ENCODE measurements at regions not wholly inside any gene's neighbourhood (a gene's known extent, or its start where the extent isn't known, plus 50 kb on each side); places are given as distances from the start of the nearest gene placed in this dataset.
"Not testable (repeated sequence)": the region's sequence is repeated elsewhere in the genome, so short reads cannot be mapped to it uniquely, and the experiment has no call there.

GRCh38 chr12:126038434-126038833, 973.2 kb downstream of the AACS start:
- no peak for DNase-seq

GRCh38 chr12:126040307-126040706, 975.1 kb downstream of the AACS start:
- DNase-seq = no peak

DNA sequence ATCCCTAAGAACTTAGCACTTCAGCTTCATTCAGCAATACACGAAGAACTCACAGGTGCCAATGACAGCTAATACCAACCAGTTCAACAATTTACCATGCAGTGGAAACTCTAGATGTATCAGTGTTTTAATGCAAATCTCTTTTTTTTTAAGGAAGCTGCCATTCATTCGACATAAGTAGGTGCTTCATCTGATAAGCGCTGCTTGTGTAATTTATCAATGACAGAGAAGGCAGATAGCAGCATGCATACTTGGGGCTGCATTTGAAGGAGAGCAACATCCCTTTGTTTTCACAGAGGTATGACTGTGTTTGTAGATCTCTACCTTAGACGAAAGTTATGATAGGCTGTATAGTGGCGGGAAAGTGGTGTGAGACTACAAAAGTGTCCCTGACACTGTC, 977.1 kb downstream of the AACS start:
- DNase-seq = no peak

- not testable (repeated sequence) for DNase-seq
Observed at GRCh38 chr12:126049501-126049900, 984.3 kb downstream of the AACS start.

DNA sequence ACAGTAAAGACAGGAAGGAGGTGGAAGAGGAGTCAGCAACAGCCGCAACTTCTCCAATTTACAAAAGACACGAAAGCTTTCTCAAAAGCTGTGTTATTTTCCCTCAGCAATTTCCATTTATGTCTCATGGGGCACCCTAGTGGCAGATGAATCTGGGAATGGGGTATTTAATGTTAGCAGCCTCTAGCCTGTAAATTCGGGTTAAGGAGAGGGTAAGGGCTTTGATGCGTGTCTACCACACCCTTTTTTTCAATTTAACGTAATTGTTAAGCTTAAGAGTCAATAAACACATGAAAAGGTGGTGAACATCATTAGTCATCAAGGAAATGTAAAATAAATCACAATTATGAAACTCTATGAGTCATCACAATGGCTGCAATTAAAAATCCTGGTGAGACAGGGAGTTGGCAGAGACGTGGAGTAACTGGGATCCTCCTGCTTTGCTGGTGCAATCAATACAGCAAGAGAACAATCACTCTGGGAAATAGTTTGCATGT, 986.4 kb downstream of the AACS start:
- no peak for DNase-seq

- DNase-seq = no peak
Observed at GRCh38 chr12:126055521-126055920, 990.3 kb downstream of the AACS start.

DNA sequence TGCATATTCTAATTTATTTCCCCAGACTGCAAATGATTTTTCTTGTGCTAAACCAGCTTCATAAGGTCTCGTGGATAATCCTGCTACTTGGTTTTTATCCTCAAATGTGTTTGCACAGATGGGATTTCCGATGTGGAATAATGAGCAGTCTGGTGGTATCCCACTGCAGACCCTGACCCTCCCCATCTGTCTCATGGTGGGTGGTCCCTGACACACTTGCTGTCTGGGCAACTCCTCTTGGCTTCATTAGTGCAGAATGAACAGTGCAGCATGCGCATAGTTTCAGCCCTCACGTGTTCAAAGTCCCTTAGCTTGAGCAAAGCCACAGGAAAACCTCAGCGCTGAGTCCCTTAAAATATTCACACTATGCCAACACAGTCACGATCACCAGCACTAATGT, 996.5 kb downstream of the AACS start:
- DNase-seq = no peak

- no peak for DNase-seq
Observed at GRCh38 chr12:126064028-126064427, 998.8 kb downstream of the AACS start.

- DNase-seq = no peak
Observed at GRCh38 chr12:126067626-126068329, 1002.5 kb downstream of the AACS start.

- DNase-seq = peak; percentile 44
Observed at GRCh38 chr12:126069549-126070165, 1004.4 kb downstream of the AACS start.

DNA sequence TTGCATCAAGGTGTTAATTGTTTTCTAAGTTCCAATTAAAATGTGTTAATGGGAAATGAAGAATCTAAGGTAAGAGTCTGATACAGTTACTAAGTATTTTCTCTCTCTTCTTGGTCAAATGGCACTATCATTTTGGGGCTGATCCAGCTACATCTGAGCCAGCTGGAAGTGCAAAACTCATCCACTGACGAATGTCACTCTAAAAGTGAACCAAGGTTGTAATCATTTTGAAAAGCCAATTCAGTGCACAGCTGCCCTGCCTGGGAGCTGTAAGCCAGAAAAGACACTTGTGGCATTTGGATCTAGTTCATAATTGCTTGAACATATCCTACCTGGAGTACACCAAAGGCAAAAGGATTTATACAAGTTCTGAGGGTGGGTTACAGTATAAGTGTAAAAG, 1011.3 kb downstream of the AACS start:
- DNase-seq = no peak

DNA sequence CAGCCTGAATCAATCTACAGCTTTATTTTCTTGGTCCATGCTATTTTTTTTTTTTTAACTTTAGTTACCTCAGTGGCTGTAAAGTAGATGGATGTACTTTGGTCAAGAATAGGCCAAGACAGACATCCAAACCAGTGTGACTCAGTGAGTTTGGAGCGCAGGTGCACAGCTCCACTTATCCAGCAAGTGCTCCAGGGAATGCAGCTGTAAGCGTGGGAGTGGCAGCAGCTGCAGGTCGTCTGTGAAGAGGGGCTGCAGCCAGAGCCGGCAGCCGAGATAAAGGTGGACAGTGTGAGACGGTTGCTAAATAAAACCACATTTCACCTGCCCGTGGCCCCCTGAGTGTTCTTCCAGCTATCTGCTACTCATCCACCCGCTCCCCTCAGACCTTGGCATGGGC, 1018.7 kb downstream of the AACS start:
- DNase-seq = no peak

- no peak for DNase-seq
Observed at GRCh38 chr12:126084480-126084879, 1019.2 kb downstream of the AACS start.

DNA sequence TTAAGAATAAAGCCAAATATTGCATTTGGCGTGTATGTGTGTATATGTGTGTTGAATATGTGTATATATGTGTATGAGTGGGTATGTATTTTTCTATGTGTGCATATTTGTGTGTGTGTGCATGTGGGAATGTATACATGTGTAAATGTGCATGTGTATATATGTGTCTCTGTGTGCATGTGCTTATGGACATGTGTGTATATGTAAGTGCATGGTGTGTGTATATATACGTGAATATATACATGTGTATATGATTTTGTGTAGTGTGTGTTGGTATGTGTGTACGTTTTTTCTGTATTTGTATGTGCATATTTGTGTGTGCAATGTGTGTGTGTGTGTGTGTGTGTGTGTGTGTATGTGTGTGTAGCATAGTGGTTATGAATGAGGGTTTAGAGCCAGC, 1021.0 kb downstream of the AACS start:
- no peak for DNase-seq

GRCh38 chr12:126087692-126088091, 1022.5 kb downstream of the AACS start:
- DNase-seq = no peak

DNA sequence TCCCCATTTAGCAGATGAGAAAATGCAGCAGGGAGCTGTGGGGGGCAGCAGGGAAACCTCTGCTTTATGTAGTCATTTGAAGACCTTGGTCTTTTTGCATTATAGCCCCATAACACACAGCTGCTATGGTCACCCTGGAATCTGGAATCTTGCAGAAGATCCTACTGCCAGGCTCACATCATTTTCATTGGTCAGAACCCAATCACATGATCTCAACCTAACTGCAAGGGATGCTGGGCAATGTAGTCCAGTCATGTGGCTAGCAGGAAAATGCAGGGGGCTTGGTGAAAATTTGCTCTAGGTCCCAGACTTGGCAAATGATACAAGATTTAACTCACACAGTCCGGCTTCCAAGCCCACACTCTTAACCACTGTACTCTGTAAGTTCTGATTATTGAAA, 1028.7 kb downstream of the AACS start:
- no peak for DNase-seq

DNA sequence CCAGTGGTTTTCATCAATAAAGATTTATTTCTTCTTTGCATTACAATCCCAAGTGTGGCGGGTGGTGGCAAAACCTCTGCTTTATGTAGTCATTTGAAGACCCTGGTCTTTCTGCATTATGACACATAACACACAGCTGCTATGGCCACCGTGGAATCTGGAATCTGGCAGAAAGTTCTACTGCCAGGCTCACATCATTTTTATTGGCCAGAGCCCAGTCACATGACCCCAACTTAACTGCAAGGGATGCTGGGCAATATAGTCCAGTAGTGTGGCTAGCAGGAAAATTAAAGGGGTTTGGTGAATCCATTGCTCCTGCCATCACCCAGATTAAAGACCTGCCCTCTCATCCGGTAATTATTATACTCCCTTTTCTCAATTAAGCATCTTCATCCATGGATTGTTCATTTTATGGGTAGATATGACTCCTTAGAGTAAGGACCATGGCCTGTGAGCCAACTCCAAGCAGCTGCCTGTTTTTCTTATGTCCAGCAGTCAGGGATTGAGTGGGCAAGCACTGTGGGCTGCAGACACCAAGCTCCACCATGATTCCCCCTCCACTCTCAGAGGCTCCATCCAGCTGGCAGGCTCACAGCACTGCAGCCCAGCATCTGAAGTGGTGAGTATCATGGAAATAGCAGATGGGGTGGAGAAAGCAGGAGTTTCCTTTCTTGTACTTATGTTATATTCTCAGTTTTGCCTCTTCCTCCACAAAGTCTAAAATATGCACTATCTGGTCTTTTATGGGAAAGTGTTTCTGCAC, 1030.7 kb downstream of the AACS start:
- no peak for DNase-seq

- no peak for DNase-seq
Observed at GRCh38 chr12:126106706-126107105, 1041.5 kb downstream of the AACS start.

- no peak for DNase-seq
Observed at GRCh38 chr12:126107659-126108058, 1042.4 kb downstream of the AACS start.

- DNase-seq = no peak
Observed at GRCh38 chr12:126108247-126108646, 1043.0 kb downstream of the AACS start.

DNA sequence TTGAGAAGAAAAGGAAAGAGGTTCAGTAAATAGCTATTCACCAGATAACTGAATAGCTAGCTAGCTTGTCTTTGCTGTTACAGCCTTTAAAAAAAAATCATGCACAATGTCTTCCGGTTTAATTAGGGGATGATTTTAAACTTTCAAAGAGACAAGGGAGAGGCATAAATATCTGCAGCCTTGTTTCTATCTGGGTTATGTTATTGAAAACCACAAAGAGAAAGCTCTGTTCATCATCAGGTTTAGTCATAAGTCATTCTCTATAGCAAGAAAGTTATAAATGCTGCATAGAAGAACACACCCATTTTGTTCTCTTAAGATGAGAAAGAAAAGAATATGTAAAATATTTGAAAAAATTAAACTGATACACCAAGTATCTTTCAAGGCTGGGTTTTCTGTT, 1046.9 kb downstream of the AACS start:
- DNase-seq = no peak

DNA sequence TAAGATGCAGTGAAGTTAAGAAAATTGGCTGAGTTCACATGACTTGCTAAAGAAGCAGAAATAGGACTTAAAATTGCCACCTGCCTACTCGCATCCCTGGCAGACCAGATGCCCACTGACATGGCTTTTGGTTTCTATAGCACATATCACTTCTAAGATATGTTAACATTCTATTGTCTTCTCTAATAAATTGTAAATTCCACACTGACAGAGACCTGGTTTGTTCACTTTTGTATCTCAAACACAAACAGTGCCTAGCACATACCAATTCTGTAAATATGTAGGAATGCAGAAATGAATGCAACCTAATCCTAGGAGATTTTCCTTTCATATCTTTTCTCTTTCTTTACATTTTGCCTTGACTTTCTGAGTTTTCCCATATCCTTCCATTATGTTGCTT, 1047.6 kb downstream of the AACS start:
- DNase-seq = no peak

DNA sequence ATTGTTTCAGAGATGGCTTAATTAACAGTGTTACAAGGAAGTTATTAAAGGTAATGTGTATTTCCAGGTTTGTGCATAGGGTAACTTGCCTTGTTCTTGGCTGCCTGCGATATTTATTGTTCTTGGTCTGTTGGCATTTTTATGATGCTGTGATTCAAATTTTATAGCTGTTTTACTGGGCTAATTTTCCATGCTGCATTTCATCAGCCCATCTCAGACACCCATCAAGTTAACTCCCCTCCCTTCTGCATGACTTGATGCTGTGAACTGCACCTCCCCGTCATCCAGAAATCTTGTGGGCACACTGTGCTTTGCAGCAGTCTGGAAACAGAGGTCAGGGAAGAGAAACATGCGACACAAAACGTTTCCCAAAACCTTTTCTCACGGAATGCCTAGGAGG, 1049.2 kb downstream of the AACS start:
- DNase-seq = no peak

DNA sequence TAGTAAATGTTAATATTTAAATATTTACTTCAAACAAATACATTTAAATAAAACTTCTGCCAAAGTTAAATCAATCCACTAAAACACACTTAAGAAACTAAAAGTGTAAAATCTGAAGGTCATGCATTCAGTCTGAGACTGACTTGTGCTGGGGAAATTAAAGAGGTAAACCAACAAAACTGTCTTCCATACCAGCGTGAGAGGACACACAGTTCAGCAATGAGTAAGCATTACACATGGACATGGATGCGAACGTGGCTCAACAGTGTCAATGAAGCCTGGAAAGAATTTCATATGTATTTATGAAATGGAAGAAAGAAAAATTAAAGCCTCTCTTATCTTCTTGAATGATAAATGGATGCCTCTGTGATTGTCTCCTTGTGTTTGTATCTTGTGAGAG, 1052.3 kb downstream of the AACS start:
- DNase-seq = no peak

Measured in COR-L47 (cell line).